HG03354 (cell line): ENCODE measurements at regions not wholly inside any gene's neighbourhood (a gene's known extent, or its start where the extent isn't known, plus 50 kb on each side); places are given as distances from the start of the nearest gene placed in this dataset.

ENCODE experiments used
- ATAC-seq: cut with Tn5 transposase; IDR thresholded peaks from one replicate; pipeline ENCODE4 v1.9.1; 2021; ENCODE audit warnings: mild to moderate bottlenecking; ENCODE audit not compliant: unreplicated experiment, poor library complexity, severe bottlenecking

DNA sequence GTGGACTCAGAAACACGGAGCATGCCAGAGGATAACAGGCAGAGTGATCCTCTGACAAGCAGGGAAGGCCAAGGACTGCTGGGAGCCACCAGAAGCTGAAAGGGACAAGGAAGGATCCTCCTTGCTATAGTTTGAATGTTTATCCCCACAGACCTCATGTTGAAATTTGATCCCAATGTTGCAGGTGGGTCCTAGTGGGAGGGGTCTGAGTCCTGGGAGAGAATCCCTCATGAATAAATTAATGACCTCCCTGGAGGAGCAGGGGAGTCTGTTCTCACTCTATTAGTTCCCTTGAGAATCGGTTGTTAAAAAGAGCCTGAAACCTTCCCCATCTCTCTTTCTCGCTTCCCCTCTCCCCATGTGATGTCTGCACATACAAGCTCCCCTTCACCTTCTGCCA, 124.4 kb downstream of the FBXO15 start:
- ATAC-seq = no peak

DNA sequence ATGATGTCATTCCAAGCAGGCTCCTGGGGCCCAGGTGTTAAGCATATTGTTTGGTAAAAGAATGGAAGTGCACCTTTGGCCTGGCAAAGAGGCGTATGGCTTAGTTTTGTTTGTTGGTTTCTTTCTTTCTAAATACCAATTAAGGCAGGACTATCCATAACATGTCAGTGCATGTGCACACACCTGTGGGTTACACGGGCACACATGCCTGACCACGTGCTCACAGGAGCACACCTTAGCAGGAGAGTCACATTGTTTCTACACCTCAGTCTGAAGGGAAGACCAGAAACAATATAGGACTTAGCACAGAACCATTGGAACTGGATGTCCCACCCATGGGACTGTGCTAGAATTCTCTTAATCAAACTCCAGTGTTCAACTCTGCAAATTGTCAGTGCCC, 127.8 kb downstream of the FBXO15 start:
- ATAC-seq = no peak

DNA sequence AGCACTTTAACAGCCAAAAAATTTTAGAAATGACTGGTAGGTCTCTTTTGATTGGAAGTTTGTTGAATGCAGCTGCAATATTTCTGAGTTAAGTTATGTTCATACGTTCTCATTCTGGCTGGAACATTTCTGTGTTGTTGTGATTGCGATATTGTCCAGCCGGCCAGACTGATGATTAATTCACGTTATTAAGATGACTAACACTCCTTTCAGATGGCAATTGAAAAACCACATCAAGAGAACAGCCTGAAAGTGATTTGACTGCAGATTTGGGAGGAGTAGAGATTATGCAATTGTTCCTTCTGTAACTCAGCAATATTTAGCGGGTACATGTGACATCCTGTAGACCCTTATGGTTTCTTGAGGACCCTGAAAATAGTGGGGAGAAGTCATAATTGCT, 133.7 kb downstream of the FBXO15 start:
- ATAC-seq = no peak

DNA sequence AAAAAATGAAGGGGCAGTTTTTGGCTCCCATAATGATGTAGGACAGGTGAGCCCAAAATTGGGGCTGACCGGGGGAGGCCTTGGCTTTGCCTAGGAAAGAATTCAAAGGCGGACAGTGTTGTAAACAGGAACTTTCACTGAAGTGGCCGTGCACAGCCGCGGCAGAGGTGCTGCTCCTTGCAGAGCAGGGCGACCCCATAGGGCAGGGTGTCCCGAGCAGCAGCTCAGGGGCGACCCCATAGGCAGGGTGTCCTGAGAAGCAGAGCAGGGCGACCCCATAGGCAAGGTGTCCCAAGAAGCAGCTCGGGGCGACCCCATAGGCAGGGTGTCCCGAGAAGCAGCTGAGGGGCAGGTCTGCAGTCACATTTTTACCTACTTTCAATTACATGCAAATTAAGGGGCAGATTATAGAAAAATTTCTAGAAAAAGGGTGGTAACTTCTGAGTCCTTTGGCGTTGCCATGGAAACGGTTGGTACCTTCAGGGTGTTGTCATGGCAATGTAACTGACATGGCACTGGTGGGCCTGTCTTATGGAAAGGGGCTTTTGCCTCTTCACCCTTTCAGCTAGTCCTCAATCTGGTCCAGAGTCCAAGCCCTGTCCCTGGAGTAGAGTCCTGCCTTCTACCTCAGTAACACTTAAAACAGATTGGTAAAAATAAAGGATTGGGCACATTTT, 134.5 kb downstream of the FBXO15 start:
- no peak for ATAC-seq

DNA sequence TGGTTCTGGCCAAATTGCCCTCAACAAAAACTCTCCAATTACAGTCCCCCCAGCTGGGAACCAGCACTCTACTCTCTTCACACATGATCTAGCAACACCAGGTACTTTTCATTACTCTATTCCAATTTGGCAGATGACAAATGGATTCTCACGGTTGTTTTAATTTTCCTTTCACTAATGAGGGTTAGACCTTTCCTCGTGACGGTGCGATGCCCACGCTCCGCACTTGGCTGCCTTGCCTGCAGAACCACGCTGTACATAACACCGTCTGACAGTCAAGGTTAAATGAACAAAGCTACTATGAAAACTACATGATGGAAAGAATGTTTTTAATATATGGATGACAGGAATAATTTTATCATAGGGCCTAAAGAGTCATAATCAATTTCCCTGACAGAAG, 141.5 kb downstream of the FBXO15 start:
- ATAC-seq = no peak

DNA sequence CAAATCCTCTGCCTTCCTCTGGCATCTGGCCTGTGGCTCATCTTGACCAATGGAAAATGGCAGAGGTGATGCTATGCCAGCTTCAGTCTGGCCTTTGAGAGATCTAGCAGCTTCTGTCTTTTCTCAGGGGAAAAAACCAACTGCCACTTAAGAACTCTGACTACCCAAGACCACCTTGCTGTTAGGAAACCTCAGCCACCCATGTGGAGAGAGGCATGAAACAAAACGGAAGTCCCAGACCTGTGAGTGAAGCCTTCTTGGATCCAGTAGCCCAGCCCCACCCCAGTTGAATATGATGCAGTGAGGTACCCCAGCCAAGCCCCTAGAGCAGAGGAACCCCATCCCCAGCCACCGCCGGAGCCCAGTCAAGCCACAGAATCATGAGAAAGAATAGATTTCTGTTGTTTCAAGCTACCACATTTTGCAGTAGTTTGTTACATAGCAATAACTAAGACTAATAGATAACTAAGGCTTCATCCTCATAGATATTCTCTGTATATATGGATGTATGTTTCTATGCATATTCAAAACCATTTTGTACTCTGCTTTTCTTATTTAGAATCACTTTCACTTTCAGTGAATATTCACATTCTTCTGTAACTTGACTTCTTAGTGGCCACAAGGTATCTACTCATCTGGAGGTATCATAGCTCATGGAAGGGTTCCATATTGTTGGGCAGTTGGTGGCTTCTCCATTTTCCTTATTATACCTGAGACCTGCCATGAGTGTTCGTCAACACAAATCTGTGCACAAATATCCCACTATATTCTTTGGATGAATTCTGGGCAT, 142.1 kb downstream of the FBXO15 start:
- no peak for ATAC-seq

DNA sequence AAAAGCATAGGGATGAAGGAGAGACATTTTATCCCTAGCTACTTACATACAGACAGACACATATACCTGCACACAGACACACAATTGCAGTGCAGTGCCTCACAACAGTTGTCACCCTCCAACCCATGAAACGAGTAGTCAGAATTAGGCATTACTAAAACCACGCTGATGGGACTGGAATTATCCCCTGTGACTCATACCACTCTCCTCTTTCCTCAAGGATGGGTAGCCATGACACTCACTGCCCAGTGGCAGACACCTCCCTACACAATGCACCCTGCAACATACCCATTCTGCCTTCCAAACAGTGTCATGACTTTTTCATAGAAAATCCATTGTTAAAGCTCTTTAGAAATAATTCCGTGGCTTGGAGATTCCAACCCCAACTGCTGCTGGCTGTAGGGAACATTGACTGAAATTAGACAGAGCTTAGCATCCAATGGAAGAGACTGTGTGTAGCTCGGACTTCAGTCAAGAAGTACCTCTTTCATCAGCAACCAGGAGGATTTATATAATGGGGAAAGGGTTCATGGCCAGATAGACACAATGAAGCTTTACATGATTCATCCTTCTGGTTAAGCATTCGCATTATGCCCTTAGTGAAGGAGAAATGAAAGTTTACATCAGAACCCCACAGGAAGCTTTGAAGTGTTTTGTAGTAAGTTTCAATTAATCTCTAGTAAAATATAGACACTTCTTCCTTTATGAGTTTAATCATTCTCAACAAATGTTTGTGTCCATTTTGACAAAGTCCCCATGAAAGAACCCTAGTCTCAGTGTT, 155.2 kb downstream of the FBXO15 start:
- ATAC-seq = no peak

DNA sequence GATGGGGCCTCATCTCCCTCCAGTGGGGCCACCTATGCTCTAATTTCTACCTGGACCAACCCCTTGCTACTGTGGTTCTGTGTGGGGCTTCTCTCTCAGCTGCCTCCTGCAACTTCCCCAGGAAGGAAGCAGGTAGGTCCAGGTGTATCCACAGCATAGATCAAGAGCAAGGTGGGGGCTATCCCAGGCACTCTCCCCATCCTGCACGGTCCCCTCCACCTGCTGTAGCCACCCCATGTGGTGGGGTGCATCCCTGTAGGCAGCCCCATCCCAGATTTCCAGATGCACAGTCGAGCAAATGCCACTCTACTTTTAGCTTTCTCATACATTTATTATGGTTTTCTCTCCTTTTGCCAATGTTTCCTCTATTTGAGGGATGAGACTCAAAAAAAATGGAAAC, 156.1 kb downstream of the FBXO15 start:
- ATAC-seq = no peak

DNA sequence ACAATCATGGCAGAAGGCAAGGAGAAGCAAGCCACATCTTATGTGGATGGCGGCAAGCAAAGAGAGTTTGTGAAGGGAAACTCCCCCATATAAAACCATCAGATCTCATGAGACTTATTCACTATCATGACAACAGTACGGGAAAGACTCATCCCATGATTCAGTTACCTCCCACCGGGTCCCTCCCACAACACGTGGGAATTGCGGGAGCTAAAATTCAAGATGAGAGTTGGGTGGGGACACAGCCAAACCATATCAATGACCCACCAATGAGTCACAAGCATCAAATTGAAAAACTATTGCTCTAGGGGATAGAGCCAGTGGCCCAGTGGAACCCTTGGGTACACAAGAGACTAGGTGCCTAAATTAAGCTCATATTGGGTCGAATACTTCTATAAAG, 157.4 kb downstream of the FBXO15 start:
- no peak for ATAC-seq

DNA sequence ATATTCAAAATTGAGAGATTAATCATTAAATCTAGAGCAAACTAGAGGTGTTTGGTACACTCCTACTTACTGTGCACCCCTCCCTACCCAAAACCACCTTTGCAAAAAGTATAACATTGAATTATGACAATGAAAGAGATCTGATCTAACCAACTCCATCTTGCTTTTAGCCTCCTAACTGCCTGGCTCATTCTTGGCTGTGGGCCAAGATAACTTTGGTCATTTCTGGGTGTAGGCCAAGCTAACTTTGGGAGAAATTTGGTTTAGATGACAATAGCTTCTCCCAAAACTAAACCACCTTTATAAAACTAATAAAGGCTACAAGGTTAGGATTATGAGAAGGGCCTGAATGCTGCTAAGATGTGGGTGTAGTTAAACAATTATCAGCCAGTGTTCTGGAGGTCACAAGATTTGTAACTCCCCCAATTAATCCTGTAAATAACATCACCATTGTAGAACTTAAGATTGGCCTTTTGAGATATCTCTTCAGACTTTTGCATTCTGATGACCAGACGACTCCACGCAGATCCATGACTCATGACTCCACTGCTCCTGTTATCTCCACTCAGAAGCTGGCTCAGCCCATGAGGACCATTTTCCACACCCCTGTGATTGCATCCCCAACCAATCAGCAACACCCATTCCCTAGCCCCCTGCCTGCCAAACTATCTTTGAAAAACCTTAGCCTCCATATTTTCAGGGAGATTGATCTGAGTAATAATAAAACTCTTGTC, 160.2 kb downstream of the FBXO15 start:
- no peak for ATAC-seq

DNA sequence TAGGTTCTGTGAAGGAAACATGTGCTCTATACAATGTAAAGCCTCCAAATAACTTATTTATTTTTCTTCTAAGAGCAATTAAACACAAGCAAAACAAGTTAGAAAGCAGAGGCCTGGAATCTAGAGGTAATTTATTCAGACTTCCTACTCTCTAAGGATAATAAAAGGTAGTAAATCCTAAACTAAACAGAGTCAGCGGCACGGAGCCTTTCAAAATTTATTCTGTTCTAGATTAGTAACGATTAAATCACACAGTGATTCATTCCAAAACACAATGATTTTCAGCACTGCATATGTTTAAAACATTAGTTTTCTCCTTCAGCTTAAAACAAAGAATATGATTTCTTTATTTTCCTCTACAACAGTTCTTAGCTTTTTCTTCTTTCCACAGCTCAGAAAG, 160.9 kb downstream of the FBXO15 start:
- no peak for ATAC-seq

DNA sequence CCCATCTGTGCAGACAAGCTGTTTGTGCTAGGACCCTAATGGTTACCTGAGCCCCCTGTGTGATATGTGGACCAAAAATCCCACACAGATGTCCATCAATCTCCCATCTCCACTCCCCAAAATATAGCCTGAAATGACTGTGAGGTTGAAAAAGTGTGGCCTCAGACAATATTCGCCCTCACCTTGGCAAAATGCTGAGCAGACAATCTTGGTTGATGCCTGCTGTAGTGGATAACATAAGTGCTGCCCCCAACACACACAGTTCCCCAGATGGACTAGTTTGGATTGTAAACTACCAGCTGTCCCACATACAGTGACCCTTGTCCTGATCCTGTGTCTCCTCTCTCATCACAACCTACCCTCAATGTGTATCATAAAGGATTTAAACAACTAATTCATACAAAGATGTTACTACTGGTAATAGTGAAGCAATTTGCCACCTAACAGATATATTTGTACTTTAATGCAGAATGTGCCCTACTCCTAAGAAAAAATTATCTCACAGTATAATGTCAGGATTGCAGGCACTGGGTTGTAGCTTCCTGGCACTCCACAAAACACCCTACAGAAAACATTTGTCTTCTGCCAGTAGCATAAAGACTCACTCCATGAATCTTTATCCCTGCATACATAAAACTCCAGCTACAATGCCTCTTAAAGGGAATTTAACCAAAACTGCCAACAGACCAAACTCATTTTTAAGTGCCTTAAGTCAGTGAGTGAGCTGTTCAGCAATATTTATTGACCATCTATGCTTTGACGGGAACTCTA, 161.6 kb downstream of the FBXO15 start:
- no peak for ATAC-seq

DNA sequence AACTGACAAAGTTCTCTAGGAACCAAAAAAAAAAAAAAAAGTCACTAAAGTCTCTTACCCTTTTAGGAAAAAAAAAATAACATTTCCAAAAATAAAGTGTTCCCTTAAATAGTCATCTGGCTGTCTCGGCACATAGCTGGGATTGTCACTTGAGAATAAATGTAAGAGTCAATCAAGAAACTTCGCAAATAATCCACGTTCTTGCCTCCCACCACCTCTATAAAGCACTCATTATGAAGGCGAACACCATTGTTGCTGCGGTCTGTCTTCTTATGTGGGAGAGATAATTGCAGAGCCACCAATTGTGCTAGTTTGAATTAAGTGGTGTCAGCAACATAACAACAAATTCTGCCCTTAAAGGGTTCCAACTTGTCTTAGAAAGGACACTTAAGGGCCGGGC, 163.7 kb downstream of the FBXO15 start:
- ATAC-seq = no peak

DNA sequence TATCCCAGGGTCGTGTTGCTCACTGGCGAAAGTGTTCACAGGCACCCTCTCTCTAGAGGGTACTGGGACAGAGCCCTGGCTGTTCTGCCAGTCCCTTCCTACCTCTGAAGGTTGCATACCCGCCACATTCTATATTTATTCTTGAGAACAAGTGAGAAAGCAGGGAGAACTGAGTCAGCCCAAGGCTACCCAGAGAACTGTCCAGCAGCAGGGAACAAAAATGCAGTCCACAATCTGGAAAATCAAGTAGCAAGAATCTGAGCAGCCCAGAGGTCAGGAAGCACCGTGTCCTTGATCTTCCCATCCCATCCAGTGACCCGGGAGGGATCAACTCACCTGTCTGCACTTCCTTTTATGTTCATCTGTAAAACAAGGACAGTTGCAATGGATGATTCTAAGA, 164.1 kb downstream of the FBXO15 start:
- ATAC-seq = no peak

DNA sequence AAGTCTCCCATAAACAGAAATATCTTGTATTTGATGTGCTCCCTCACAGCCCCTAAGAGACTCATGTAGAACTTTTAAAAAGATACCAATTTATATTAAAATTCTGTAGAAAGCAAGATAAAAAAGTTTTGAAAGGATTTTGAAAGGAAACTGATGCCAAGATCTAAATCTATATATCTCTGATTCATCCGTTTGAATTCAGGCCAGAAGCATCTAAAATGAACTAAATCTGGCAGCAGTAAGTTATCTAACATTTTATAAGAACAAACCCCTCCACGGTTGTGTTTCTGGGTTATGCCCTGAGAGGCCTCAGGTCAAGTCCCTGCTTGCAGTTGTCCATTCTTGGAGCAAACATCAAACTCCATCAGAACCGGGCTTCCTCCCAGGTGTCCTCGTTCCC, 165.8 kb downstream of the FBXO15 start:
- no peak for ATAC-seq

DNA sequence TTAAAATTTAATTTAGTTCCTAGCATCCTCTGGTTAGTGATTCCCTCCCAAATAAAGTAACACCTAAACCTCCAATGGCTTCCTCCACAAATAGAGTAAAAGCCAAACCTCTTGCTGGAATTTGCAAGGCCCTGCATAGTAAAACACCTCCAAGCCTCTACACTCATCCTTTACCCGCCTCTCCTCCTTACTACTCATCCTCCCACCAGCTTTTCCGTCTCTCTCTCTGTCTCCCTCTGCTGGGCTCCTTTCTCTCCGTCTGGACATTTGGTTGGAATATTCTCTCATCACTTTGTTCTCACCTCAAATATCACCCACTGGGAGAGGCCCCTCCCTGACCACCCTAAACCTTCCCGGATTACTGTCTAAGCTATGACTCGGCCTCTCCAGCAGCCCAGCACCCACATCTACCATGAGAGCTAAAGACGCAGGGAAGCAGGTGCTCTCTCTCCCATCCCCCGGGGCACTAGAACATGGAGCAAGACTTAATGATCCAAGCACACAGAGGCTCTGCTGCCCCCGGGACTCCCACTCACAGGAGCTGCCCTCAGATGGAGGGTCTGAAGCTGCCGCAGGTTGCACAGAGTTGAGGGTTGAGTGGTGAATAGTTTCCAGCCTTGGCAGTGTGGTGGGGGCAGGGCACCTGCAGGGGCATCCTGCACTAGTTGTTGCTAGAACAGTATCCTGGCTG, 167.2 kb downstream of the FBXO15 start:
- no peak for ATAC-seq

DNA sequence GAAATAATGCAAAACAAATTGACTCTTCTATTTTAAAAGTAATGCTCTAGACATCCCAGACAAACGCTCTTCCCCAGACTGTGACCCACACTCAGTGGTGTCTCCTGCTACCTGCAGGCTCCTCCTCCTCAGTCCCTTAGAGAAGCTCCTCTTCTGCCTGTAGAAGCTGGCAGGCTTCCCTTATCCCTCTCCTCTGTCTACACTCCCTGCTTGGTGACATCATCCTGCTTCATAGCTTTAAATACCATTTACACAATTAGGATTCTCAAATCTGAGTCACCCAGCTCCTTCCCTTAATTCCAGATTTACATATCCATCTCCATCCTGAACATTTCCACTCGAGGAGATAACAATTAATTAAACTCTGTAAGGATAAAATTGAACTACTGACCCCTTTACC, 167.9 kb downstream of the FBXO15 start:
- no peak for ATAC-seq

DNA sequence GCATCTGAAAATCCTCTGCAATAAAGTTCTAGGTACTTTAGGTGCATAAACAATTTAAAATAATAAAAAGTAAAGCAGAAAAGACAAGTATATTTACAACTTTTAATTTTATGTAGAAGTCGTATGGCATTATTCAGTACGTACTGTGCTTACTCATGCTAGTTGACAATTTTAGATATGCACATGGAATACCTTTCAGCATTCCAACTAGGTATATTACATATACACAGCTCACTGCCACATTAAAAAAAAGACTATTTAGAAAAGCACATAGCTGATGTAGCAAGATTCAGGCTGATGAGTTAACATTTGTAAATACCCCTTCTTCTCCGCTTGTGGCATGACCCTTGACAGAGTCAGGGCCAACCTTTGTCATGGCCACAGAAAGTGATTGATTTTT, 171.2 kb downstream of the FBXO15 start:
- no peak for ATAC-seq

DNA sequence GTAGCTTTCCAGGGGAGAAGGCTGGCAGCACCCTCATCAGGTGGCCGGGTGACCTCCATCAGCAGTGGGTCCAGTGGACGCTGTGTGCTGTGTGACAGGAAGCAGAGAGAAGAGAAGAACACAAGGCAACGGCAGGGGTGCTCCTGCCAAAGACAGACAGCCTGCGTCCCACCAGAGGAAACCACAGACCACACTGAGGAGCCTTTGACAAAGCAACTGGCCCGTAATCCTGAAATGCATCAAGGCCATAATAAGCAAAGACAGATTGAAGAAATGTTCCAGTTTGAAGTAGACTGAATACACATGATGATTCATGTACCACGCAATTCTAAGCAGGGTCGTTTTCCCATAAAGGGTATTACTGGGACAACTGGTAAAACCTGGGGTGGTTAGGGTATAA, 172.4 kb downstream of the FBXO15 start:
- no peak for ATAC-seq
